LoVo (cell line): ENCODE measurements at regions not wholly inside any gene's neighbourhood (a gene's known extent, or its start where the extent isn't known, plus 50 kb on each side); places are given as distances from the start of the nearest gene placed in this dataset.

ENCODE experiments used
- DNase-seq: peaks from one replicate; pipeline ENCODE4 v3.0.0-alpha.2; 2016; ENCODE audit warnings: low spot score

GRCh38 chr14:29278301-29279263, 512.0 kb downstream of the FOXG1 start:
- DNase-seq: no peak

GRCh38 chr14:29282169-29282568, 515.6 kb downstream of the FOXG1 start:
- DNase-seq: no peak

- no peak for DNase-seq
These were observed 523.9 kb downstream of the FOXG1 start for GRCh38 chr14:29290441-29290840.

GRCh38 chr14:29299372-29299771, 532.8 kb downstream of the FOXG1 start:
- DNase-seq: no peak

GRCh38 chr14:29301571-29301970, 535.0 kb downstream of the FOXG1 start:
- no peak for DNase-seq

- DNase-seq: no peak
These were observed 543.6 kb downstream of the FOXG1 start for GRCh38 chr14:29310210-29310609.

GRCh38 chr14:29310757-29311156, 544.2 kb downstream of the FOXG1 start:
- no peak for DNase-seq

GRCh38 chr14:29311983-29312382, 545.4 kb downstream of the FOXG1 start:
- DNase-seq: no peak

GRCh38 chr14:29316936-29317335, 550.3 kb downstream of the FOXG1 start:
- no peak for DNase-seq

GRCh38 chr14:29317423-29317822, 550.8 kb downstream of the FOXG1 start:
- no peak for DNase-seq

GRCh38 chr14:29320286-29320685, 553.7 kb downstream of the FOXG1 start:
- DNase-seq: no peak

GRCh38 chr14:29321646-29322045, 555.1 kb downstream of the FOXG1 start:
- DNase-seq: no peak

GRCh38 chr14:29339494-29340172, 573.0 kb downstream of the FOXG1 start:
- DNase-seq: no peak

GRCh38 chr14:29348504-29348903, 579.1 kb downstream of the PRKD1 start:
- DNase-seq: no peak

- DNase-seq: no peak
These were observed 577.2 kb downstream of the PRKD1 start for GRCh38 chr14:29350496-29350895.

- no peak for DNase-seq
These were observed 575.5 kb downstream of the PRKD1 start for GRCh38 chr14:29351996-29352705.

- no peak for DNase-seq
These were observed 575.0 kb downstream of the PRKD1 start for GRCh38 chr14:29352706-29353080.

GRCh38 chr14:29353513-29353912, 574.1 kb downstream of the PRKD1 start:
- no peak for DNase-seq

GRCh38 chr14:29354486-29354885, 573.2 kb downstream of the PRKD1 start:
- DNase-seq: no peak

- DNase-seq: no peak
These were observed 572.3 kb downstream of the PRKD1 start for GRCh38 chr14:29355331-29355730.

GRCh38 chr14:29355846-29356245, 571.8 kb downstream of the PRKD1 start:
- DNase-seq: no peak

GRCh38 chr14:29360656-29361055, 567.0 kb downstream of the PRKD1 start:
- no peak for DNase-seq

- DNase-seq: no peak
These were observed 557.6 kb downstream of the PRKD1 start for GRCh38 chr14:29370024-29370423.
